Nephron progenitor cell (in vitro differentiated cells): ENCODE measurements at regions not wholly inside any gene's neighbourhood (a gene's known extent, or its start where the extent isn't known, plus 50 kb on each side); places are given as distances from the start of the nearest gene placed in this dataset.
A peak's percentile ranks its signal among the peaks of the same experiment; 100 is the strongest.

Source experiments
- DNase-seq: peaks from one replicate; pipeline ENCODE4 v3.0.0; 2021
- H3K27ac Mint-ChIP-seq: 2 replicates; pipeline ENCODE4 v1.8.0; 2021; ENCODE audit warnings: mild to moderate bottlenecking, moderate library complexity, mixed read lengths
- H3K27me3 Mint-ChIP-seq: 2 replicates; pipeline ENCODE4 v1.8.0; 2021; ENCODE audit warnings: mild to moderate bottlenecking, low read depth, mixed read lengths; ENCODE audit not compliant: poor library complexity
- H3K36me3 Mint-ChIP-seq: 2 replicates; pipeline ENCODE4 v1.8.0; 2021; ENCODE audit warnings: low read depth, mixed read lengths
- H3K4me1 Mint-ChIP-seq: 2 replicates; pipeline ENCODE4 v1.8.0; 2021; ENCODE audit warnings: mixed read lengths
- H3K4me3 Mint-ChIP-seq: 2 replicates; pipeline ENCODE4 v1.8.0; 2021; ENCODE audit warnings: mild to moderate bottlenecking, moderate library complexity, mixed read lengths
- H3K9me3 Mint-ChIP-seq: 2 replicates; pipeline ENCODE4 v1.8.0; 2021; ENCODE audit warnings: mild to moderate bottlenecking, moderate library complexity, mixed read lengths
- CTCF ChIP-seq: fragments of 200-600 bp; sonication (generic); IDR thresholded peaks from 2 replicates; pipeline ENCODE4 v1.5.0; 2021; ENCODE audit warnings: antibody characterized with exemption

DNA sequence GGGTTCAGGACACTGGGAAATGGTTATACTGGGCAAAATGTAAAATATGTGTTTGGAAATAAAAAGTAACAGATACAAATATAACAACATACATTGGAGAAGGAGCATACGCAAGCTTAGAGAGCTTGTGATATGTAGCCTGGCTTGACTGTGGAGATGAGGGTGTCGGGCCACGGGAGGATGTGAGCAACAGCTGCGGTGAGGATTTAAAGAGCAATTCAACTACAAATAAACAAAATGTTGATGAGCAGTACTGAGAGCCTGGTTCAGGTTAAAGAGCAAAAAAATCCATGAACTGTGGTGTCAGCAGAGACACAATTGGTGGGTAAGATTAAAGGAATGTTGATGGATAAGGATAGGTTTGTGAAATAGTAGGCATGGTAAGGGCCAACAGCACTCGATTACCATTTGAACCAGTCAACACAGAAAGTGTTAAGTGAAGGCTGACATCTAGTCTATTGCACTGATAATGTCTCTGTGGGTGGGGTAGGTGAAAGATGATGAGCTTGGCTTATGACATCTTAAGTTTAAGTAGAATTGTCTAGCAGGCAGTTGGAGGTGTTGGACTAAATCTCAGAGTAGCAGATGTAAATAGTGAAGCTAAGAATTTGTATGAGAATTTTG, 723.2 kb downstream of the EPM2A start:
- Mint-ChIP-seq H3K4me3 (no peak overlapping the region), H3K36me3 (no peaks in the 10 kb centered on the region), H3K27ac (no peak overlapping the region), H3K4me1 (peaks cover 2% of the 10 kb centered on the region), H3K27me3 (peaks cover 4% of the 10 kb centered on the region), H3K9me3 (peaks cover 3% of the 10 kb centered on the region)
- no peak for DNase-seq
- no peak for TF ChIP-seq CTCF

DNA sequence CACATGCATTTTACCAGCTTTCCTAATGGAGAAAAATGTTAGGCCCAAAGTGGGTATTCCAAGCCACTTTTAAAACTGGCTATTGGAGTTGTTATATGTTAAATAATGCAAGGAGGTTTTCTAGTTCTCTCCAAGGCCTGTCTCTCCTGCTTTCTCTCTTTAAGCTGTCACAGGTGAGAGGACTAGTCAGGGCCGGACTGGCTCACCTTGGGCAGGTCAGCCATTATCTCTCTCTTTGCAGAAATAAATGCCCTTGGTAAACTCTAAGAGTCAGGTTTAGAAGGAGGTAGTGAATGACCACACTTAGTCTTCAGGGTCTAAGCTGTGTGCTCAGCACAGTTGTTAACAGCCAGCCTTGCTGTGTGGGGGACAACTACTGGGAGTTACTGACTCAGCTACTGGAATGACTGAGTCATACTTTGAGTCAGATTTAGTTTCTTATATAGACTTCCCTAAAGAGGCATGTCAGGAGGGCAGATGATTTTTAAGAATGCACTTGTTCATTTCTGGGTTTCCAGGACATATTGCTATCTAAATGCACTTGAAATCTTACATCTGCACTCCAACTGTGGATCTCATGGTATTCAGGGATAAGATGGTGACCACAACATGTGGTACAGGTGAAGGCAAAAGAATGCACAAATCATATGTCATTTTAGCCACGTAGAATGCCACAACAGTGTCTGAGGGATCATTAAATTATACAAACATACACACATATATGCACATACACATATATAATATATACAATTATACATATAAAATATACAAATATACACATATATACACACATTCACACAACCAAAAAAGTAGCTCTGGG, 719.4 kb downstream of the EPM2A start:
- Mint-ChIP-seq H3K4me1 (peaks cover 14% of the 10 kb centered on the region), H3K4me3 (no peak overlapping the region), H3K27ac (peak overlapping the region; percentile 44), H3K9me3 (no peaks in the 10 kb centered on the region), H3K36me3 (no peaks in the 10 kb centered on the region), H3K27me3 (no peaks in the 10 kb centered on the region)
- DNase-seq: no peak
- no peak for TF ChIP-seq CTCF

GRCh38 chr6:145017051-145017450, 718.3 kb downstream of the EPM2A start:
- DNase-seq: no peak
- no peak overlapping the region for H3K27ac Mint-ChIP-seq
- no peak overlapping the region for H3K4me3 Mint-ChIP-seq
- peaks cover 14% of the 10 kb centered on the region for H3K4me1 Mint-ChIP-seq
- no peaks in the 10 kb centered on the region for H3K9me3 Mint-ChIP-seq
- H3K27me3 Mint-ChIP-seq: no peaks in the 10 kb centered on the region
- no peak for TF ChIP-seq CTCF
- no peaks in the 10 kb centered on the region for H3K36me3 Mint-ChIP-seq

GRCh38 chr6:145017516-145017915, 717.8 kb downstream of the EPM2A start:
- H3K36me3 Mint-ChIP-seq: no peaks in the 10 kb centered on the region
- no peak overlapping the region for H3K27ac Mint-ChIP-seq
- DNase-seq: no peak
- H3K9me3 Mint-ChIP-seq: no peaks in the 10 kb centered on the region
- no peak overlapping the region for H3K4me3 Mint-ChIP-seq
- H3K4me1 Mint-ChIP-seq: peaks cover 14% of the 10 kb centered on the region
- no peaks in the 10 kb centered on the region for H3K27me3 Mint-ChIP-seq
- TF ChIP-seq CTCF: no peak

DNA sequence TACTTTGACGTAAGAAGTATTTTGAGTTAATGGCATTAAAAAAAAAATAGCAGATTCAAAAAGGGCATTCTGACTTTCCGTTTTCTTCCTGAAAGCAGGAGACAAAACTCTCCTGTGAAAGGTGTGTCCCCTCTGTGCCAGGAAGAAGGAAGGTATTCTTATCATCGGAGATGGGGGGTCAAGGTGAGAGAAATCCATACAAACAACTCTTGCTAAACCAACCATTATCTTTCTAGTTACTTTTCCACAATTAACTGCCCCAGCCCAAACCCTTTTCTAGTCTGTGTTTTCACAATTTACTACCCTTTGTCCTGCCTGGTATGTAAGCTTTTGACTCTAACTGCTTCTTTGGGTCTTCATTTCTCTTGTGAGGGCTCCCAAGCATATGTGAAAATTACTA, 717.3 kb downstream of the EPM2A start:
- peak overlapping the region; percentile 46 for H3K27ac Mint-ChIP-seq
- H3K36me3 Mint-ChIP-seq: no peaks in the 10 kb centered on the region
- no peak overlapping the region for H3K4me3 Mint-ChIP-seq
- no peak for TF ChIP-seq CTCF
- no peaks in the 10 kb centered on the region for H3K9me3 Mint-ChIP-seq
- no peak for DNase-seq
- peaks cover 14% of the 10 kb centered on the region for H3K4me1 Mint-ChIP-seq
- H3K27me3 Mint-ChIP-seq: no peaks in the 10 kb centered on the region

- Mint-ChIP-seq H3K36me3 (no peaks in the 10 kb centered on the region), H3K4me1 (peaks cover 14% of the 10 kb centered on the region), H3K27ac (no peak overlapping the region), H3K27me3 (no peaks in the 10 kb centered on the region), H3K9me3 (no peaks in the 10 kb centered on the region), H3K4me3 (no peak overlapping the region)
- DNase-seq: no peak
- no peak for TF ChIP-seq CTCF
Observed at GRCh38 chr6:145020114-145020513, 715.2 kb downstream of the EPM2A start.
